K562 (cell line): ENCODE measurements at regions not wholly inside any gene's neighbourhood (a gene's known extent, or its start where the extent isn't known, plus 50 kb on each side); places are given as distances from the start of the nearest gene placed in this dataset.
A peak's percentile ranks its signal among the peaks of the same experiment; 100 is the strongest.

Experiments
- ATAC-seq: fragments of 200-7000 bp; cut with Tn5 transposase; 3 replicates; pipeline ENCODE4 v1.9.1; 2020; ENCODE audit warnings: moderate library complexity
- BruUV-seq: library from RNA; stranded (reverse); fragments of 400-500 nt; replicated peaks from 2 replicates; lab custom pipeline; 2021; lab: Mats Ljungman, UMichigan
- CTCF ChIA-PET: fragments of 300-600 bp; formaldehyde crosslinking; extraction: SDS; loops from one replicate; lab custom pipeline; 2021; ENCODE audit warnings: low intra/inter-chr PET ratio; lab: Yijun Ruan, JAX
- POLR2A ChIA-PET: fragments of 300-600, 350-650 bp; sonication (Branson Sonifier 250); formaldehyde crosslinking; extraction: SDS; loops from one replicate; lab custom pipeline; 2021; ENCODE audit warnings: antibody characterized with exemption, inconsistent platforms; lab: Yijun Ruan, JAX
- DNase-seq, 4 experiments: peaks; one replicate each; pipeline versions ENCODE4 v3.0.0 to v3.0.0-alpha.2; 2011 to 2018; ENCODE audit warnings: low spot score in 3 of 4, mixed read lengths in 3 of 4; ENCODE audit errors: extremely low read depth in 1 of 4
- FAIRE-seq: peaks from 2 replicates; lab custom pipeline; 2011; peaks lifted over from hg19 to GRCh38; lab: Jason Lieb, UNC
- H2AFZ ChIP-seq: 2 replicates; pipeline ENCODE4 v1.6.0; 2011; ENCODE audit warnings: low read depth, low read length, control low read depth, inconsistent platforms
- H3K27ac ChIP-seq: fragments of 200-600 bp; 3 replicates; pipeline ENCODE4 v1.8.0; 2011; ENCODE audit warnings: low read depth, mild to moderate bottlenecking, control low read depth, inconsistent platforms, low read length, moderate library complexity, mixed read lengths; ENCODE audit errors: extremely low read depth
- H3K27me3 ChIP-seq, 2 experiments: fragments of 300-600 bp in 1 of 2; 2 replicates in 1 of 2; 3 replicates in 1 of 2; pipeline versions ENCODE4 v1.6.0 to v1.8.0; 2011; ENCODE audit warnings: inconsistent platforms in 2 of 2, low read length in 2 of 2, mild to moderate bottlenecking in 1 of 2, mixed read lengths in 1 of 2, moderate library complexity in 1 of 2; ENCODE audit not compliant: control insufficient read depth in 2 of 2, insufficient read depth in 2 of 2
- H3K36me3 ChIP-seq: fragments of 300-600 bp; 3 replicates; pipeline ENCODE4 v1.8.0; 2011; ENCODE audit warnings: mild to moderate bottlenecking, low read length, inconsistent platforms; ENCODE audit not compliant: control insufficient read depth, insufficient read depth
- H3K4me1 ChIP-seq, 2 experiments: fragments of 200-600 bp in 1 of 2; replicated peaks in 1 of 2; 2 replicates in 1 of 2; 3 replicates in 1 of 2; pipeline versions ENCODE4 v1.5.1 to v1.8.0; 2011; ENCODE audit warnings: inconsistent platforms in 2 of 2, low read length in 2 of 2, mild to moderate bottlenecking in 1 of 2, mixed read lengths in 1 of 2, moderate library complexity in 1 of 2; ENCODE audit not compliant: control insufficient read depth in 2 of 2, insufficient read depth in 2 of 2
- H3K4me2 ChIP-seq: 2 replicates; pipeline ENCODE4 v1.6.1; 2011; ENCODE audit warnings: low read length, control low read depth, inconsistent platforms, mixed read lengths; ENCODE audit not compliant: insufficient read depth
- H3K4me3 ChIP-seq: fragments of 200-600 bp; sonication (generic), shearing (Covaris generic); 2 replicates; pipeline ENCODE4 v1.5.1; 2016; ENCODE audit warnings: control low read depth, inconsistent platforms
- H3K79me2 ChIP-seq: fragments of 200-600 bp; 3 replicates; pipeline ENCODE4 v1.8.0; 2011; ENCODE audit warnings: low read length, inconsistent platforms; ENCODE audit not compliant: control insufficient read depth, insufficient read depth
- H3K9ac ChIP-seq, 2 experiments: 2 replicates each; pipeline versions ENCODE4 v1.6.0 to v1.6.1; 2011; ENCODE audit warnings: low read depth in 2 of 2, low read length in 2 of 2, control low read depth in 1 of 2, inconsistent platforms in 1 of 2, mild to moderate bottlenecking in 1 of 2, mixed read lengths in 1 of 2; ENCODE audit not compliant: insufficient read depth in 1 of 2
- H3K9me1 ChIP-seq: one replicate; pipeline ENCODE4 v1.6.0; 2011; ENCODE audit warnings: inconsistent platforms, mild to moderate bottlenecking, low read length, moderate library complexity; ENCODE audit not compliant: control insufficient read depth, insufficient read depth
- H3K9me3 ChIP-seq: replicated peaks from 2 replicates; pipeline ENCODE4 v1.5.1; 2011; ENCODE audit warnings: low read depth, low read length, inconsistent platforms; ENCODE audit not compliant: control insufficient read depth, insufficient read depth
- H4K20me1 ChIP-seq: replicated peaks from 2 replicates; pipeline ENCODE4 v1.6.1; 2011; ENCODE audit warnings: low read length, inconsistent platforms, mixed read lengths; ENCODE audit not compliant: control insufficient read depth, insufficient read depth
- ATF3 ChIP-seq, 2 experiments: fragments of 450-650 bp in 1 of 2; sonication (generic) in 1 of 2; formaldehyde crosslinking in 1 of 2; IDR thresholded peaks in 1 of 2; conservative IDR thresholded peaks in 1 of 2; 2 replicates each; pipeline versions ENCODE4 v1.6.1 to v1.8.1; 2016 to 2023; ENCODE audit warnings: mild to moderate bottlenecking in 2 of 2, moderate library complexity in 2 of 2, inconsistent platforms in 1 of 2, missing genetic modification reagents in 1 of 2
- CEBPG ChIP-seq, 3 experiments: fragments of 200-800 bp in 1 of 3; sonication (Bioruptor generic) in 1 of 3; sonication (generic) in 1 of 3; formaldehyde crosslinking in 1 of 3; IDR thresholded peaks in 2 of 3; conservative IDR thresholded peaks in 1 of 3; 2 replicates each; pipeline versions ENCODE4 v1.6.1 to v1.8.0; 2016 to 2022; ENCODE audit warnings: missing compliant biosample characterization in 2 of 3, missing genetic modification characterization in 2 of 3, mild to moderate bottlenecking in 1 of 3, missing genetic modification reagents in 1 of 3
- CTCF ChIP-seq, 3 experiments: IDR thresholded peaks in 2 of 3; conservative IDR thresholded peaks in 1 of 3; 2 replicates each; pipeline ENCODE4 v1.5.1; 2011 to 2012; ENCODE audit warnings: low read length in 3 of 3, mild to moderate bottlenecking in 3 of 3, control low read depth in 2 of 3, improper control_type of control experiment in 1 of 3, inconsistent platforms in 1 of 3, low read depth in 1 of 3, mixed read lengths in 1 of 3, moderate library complexity in 1 of 3; ENCODE audit not compliant: insufficient read depth in 2 of 3
- MEF2D ChIP-seq: conservative IDR thresholded peaks from 2 replicates; pipeline ENCODE4 v1.6.1; 2016; ENCODE audit warnings: low read depth, missing genetic modification characterization, missing compliant biosample characterization
- ZNF609 ChIP-seq: sonication (generic); formaldehyde crosslinking; IDR thresholded peaks from 2 replicates; pipeline ENCODE4 v1.8.1; 2023; ENCODE audit warnings: missing genetic modification reagents, mild to moderate bottlenecking, borderline replicate concordance
- ZNF79 ChIP-seq: fragments of 250-450 bp; sonication (Bioruptor Pico); IDR thresholded peaks from 2 replicates; pipeline ENCODE4 v1.4.0; 2020; ENCODE audit warnings: low read depth, mild to moderate bottlenecking, moderate library complexity
- WGBS: fragments of 100-300 bp; shearing (Covaris generic); methylation state at CpG from one replicate; pipeline ENCODE4 v1.1.6; 2016; ENCODE audit warnings: low coverage, mixed read lengths; ENCODE audit not compliant: insufficient coverage; ENCODE audit errors: missing lambda C conversion rate; 5-methylcytosine and 5-hydroxymethylcytosine counted together
- in situ Hi-C: fragments of 300-500 bp; cut with MboI; formaldehyde crosslinking; loops from 4 replicates; pipeline ENCODE4 v1.15.0; 2018; ENCODE audit warnings: inconsistent platforms, mixed read lengths
- intact Hi-C: fragments of 100-400 bp; cut with micrococcal nuclease; formaldehyde crosslinking; loops from 2 replicates; pipeline ENCODE4 v1.14.2; 2022

- H3K9me1 ChIP-seq, result no peaks in the 10 kb centered on the region
- H2AFZ ChIP-seq, result no peak overlapping the region
- WGBS, result 5% methylated on average over 2 of the region's 2 CpGs
- no peaks in the 10 kb centered on the region for H3K27me3 ChIP-seq
- BruUV-seq, result no TSS peak
- H4K20me1 ChIP-seq, result no peaks in the 10 kb centered on the region
- H3K4me2 ChIP-seq, result no peak overlapping the region
- ATAC-seq, result no peak; the same call in 2 of the 3 replicates
- H3K9ac ChIP-seq, result no peak overlapping the region
- ChIA-PET POLR2A (interaction anchor here (0.8 kb wide), 1 partner anchor 10 kb away, joined by 3 read pairs; no protein-coding TSS in a partner anchor), CTCF (no interaction called here)
- H3K27ac ChIP-seq, result no peak overlapping the region
- H3K4me3 ChIP-seq, result no peak overlapping the region
- TF ChIP-seq ATF3 (IDR thresholded peaks at IDR 0.05), result peak; percentile 47; the same call in 1 of the 2 replicates
- TF ChIP-seq ATF3 (CRISPR knock-in tag; conservative IDR thresholded peaks at IDR 0.05), result no peak
- TF ChIP-seq MEF2D (tag), result no peak
- no peak for TF ChIP-seq CTCF (IDR thresholded peaks at IDR 0.05 in 2 of 3, conservative IDR thresholded peaks at IDR 0.05 in 1 of 3; ENCODE audit: insufficient read depth in 2 of 3, low read depth in 1 of 3, low read length in 3 of 3)
- no peak for TF ChIP-seq ZNF609 (CRISPR knock-in tag)
- TF ChIP-seq CEBPG (CRISPR knock-in tag; IDR thresholded peaks at IDR 0.05), result no peak
- TF ChIP-seq CEBPG (tag; conservative IDR thresholded peaks at IDR 0.05 in 1 of 2, IDR thresholded peaks at IDR 0.05 in 1 of 2), result peak in 1 of 2 experiments; percentile 64; a peak in 1 of 4 replicates
- TF ChIP-seq ZNF79 (CRISPR knock-in tag), result no peak
- in situ Hi-C loops, result no loop called here
- H3K4me1 ChIP-seq, result no peaks in the 10 kb centered on the region
- intact Hi-C loops, result no loop called here
- no peak for DNase-seq
- H3K79me2 ChIP-seq, result no peaks in the 10 kb centered on the region
- no peaks in the 10 kb centered on the region for H3K36me3 ChIP-seq
- no peaks in the 10 kb centered on the region for H3K9me3 ChIP-seq
- no peak for FAIRE-seq
Measured at GRCh38 chr14:37721976-37722659, 126.7 kb downstream of the TTC6 start.
